ENCODE measurements at regions not wholly inside any gene's neighbourhood (a gene's known extent, or its start where the extent isn't known, plus 50 kb on each side); places are given as distances from the start of the nearest gene placed in this dataset.

GRCh38 chr5:155252025-155252424 is 238.5 kb downstream of the KIF4B start:
- H3K4me1 ChIP-seq, result no peaks in the 10 kb centered on the region
- intact Hi-C loops (cut with DNase I; ENCODE audit: low total_unique reads), result no loop called here
- TF ChIP-seq CTCF (IDR thresholded peaks at IDR 0.05) (no peak), POLR2A (IDR thresholded peaks at IDR 0.05) (no peak), POLR2AphosphoS5 (IDR thresholded peaks at IDR 0.05) (no peak)

GRCh38 chr5:155252717-155253116 is 239.2 kb downstream of the KIF4B start:
- Histone ChIP-seq H3K9me3 (no peaks in the 10 kb centered on the region), H3K36me3 (no peaks in the 10 kb centered on the region), H3K4me1 (no peaks in the 10 kb centered on the region), H3K27me3 (no peaks in the 10 kb centered on the region), H3K4me3 (no peak overlapping the region), H3K27ac (no peak overlapping the region)
- no peak for DNase-seq (ENCODE audit: low spot score in 2 of 2)
- TF ChIP-seq POLR2AphosphoS5 (IDR thresholded peaks at IDR 0.05), result no peak
- no peak for TF ChIP-seq POLR2A (IDR thresholded peaks at IDR 0.05)
- no peak for TF ChIP-seq CTCF (IDR thresholded peaks at IDR 0.05)
- intact Hi-C loops (cut with DNase I; ENCODE audit: low total_unique reads), result no loop called here

More at GRCh38 chr5:155252025-155252424, 238.5 kb downstream of the KIF4B start:
- Histone ChIP-seq H3K36me3 (no peaks in the 10 kb centered on the region), H3K27me3 (no peaks in the 10 kb centered on the region), H3K27ac (no peak overlapping the region), H3K4me3 (no peak overlapping the region), H3K9me3 (no peaks in the 10 kb centered on the region)
- DNase-seq (ENCODE audit: low spot score in 2 of 2), result no peak

- TF ChIP-seq POLR2A (IDR thresholded peaks at IDR 0.05) (no peak), CTCF (IDR thresholded peaks at IDR 0.05) (no peak), POLR2AphosphoS5 (IDR thresholded peaks at IDR 0.05) (no peak)
- intact Hi-C loops (cut with DNase I; ENCODE audit: low total_unique reads), result no loop called here
Measured at GRCh38 chr5:155254399-155254798, 240.8 kb downstream of the KIF4B start.

GRCh38 chr5:155258161-155258560 is 244.6 kb downstream of the KIF4B start:
- intact Hi-C loops (cut with DNase I; ENCODE audit: low total_unique reads), result no loop called here
- DNase-seq (ENCODE audit: low spot score in 2 of 2), result no peak

More at GRCh38 chr5:155254399-155254798, 240.8 kb downstream of the KIF4B start:
- DNase-seq (ENCODE audit: low spot score in 2 of 2), result no peak
- Histone ChIP-seq H3K27me3 (no peaks in the 10 kb centered on the region), H3K4me3 (no peak overlapping the region), H3K36me3 (no peaks in the 10 kb centered on the region), H3K9me3 (no peaks in the 10 kb centered on the region), H3K4me1 (no peaks in the 10 kb centered on the region), H3K27ac (no peak overlapping the region)

GRCh38 chr5:155259648-155260047 is 246.1 kb downstream of the KIF4B start:
- intact Hi-C loops (cut with DNase I; ENCODE audit: low total_unique reads), result no loop called here
- Histone ChIP-seq H3K4me1 (no peaks in the 10 kb centered on the region), H3K9me3 (no peaks in the 10 kb centered on the region), H3K27ac (no peak overlapping the region), H3K4me3 (no peak overlapping the region), H3K36me3 (no peaks in the 10 kb centered on the region), H3K27me3 (no peaks in the 10 kb centered on the region)
- TF ChIP-seq POLR2AphosphoS5 (IDR thresholded peaks at IDR 0.05) (no peak), POLR2A (IDR thresholded peaks at IDR 0.05) (no peak), CTCF (IDR thresholded peaks at IDR 0.05) (no peak)
- DNase-seq (ENCODE audit: low spot score in 2 of 2), result no peak

More at GRCh38 chr5:155258161-155258560, 244.6 kb downstream of the KIF4B start:
- no peaks in the 10 kb centered on the region for H3K4me1 ChIP-seq
- TF ChIP-seq POLR2A (IDR thresholded peaks at IDR 0.05) (no peak), POLR2AphosphoS5 (IDR thresholded peaks at IDR 0.05) (no peak), CTCF (IDR thresholded peaks at IDR 0.05) (no peak)
- no peak overlapping the region for H3K4me3 ChIP-seq
- H3K36me3 ChIP-seq, result no peaks in the 10 kb centered on the region
- peak overlapping the region in 1 of 2 donors; percentile 25 for H3K27ac ChIP-seq
- no peaks in the 10 kb centered on the region for H3K9me3 ChIP-seq
- no peaks in the 10 kb centered on the region for H3K27me3 ChIP-seq
